Tibial nerve (tissue), 4 donors: ENCODE measurements at regions not wholly inside any gene's neighbourhood (a gene's known extent, or its start where the extent isn't known, plus 50 kb on each side); places are given as distances from the start of the nearest gene placed in this dataset.

ENCODE experiments used
- CTCF ChIP-seq, 5 experiments: fragments of 200-600 bp in 3 of 5; fragments of 450-650 bp in 2 of 5; sonication (generic) in 3 of 5; IDR thresholded peaks; one replicate each; pipeline ENCODE4 v1.5.1; 2016 to 2019; ENCODE audit warnings: antibody characterized with exemption in 5 of 5, mild to moderate bottlenecking in 3 of 5, moderate library complexity in 2 of 5
- EP300 ChIP-seq, 2 donors: sonication (generic); formaldehyde crosslinking; IDR thresholded peaks; one replicate each; pipeline ENCODE4 v1.6.1; 2017; ENCODE audit warnings: antibody characterized with exemption in 2 of 2, mild to moderate bottlenecking in 1 of 2
- POLR2A ChIP-seq, 2 donors: fragments of 450-650 bp; IDR thresholded peaks; one replicate each; pipeline ENCODE4 v1.6.1; 2017; ENCODE audit warnings: antibody characterized with exemption in 2 of 2, mild to moderate bottlenecking in 2 of 2, moderate library complexity in 2 of 2

DNA sequence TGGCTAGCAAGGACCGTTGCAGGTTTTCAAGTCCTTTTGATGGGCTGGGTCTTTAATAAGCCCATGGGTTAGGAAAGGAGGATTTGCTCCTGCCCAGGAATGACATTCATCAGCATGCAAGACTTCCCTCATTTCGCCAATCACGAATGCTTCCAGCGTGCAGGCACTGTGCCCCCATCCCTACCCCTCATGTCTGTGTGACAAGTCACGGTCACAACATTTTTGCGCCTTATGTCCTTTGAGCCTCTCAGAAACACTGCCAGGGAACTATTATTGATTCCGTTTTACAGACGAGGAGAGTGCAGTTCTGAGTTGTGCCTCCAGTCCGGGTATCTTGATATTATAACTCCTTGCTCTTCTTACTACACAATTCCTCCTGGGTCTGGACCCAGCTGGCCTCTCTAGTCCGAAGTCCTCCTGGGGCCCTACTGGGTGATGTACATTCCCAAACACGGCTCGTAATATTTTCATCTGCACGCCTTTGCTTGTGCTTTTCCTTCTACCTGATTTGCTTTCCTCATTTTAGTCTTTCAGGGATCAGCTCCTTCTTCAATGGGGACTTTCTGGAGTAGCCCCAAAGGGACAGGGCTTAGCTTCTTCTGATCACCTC, 101.8 kb upstream of the MYCN start:
- TF ChIP-seq EP300 (IDR thresholded peaks at IDR 0.05) (no peak), CTCF (IDR thresholded peaks at IDR 0.05) (no peak), POLR2A (IDR thresholded peaks at IDR 0.05) (no peak)
